ENCODE measurements at regions not wholly inside any gene's neighbourhood (a gene's known extent, or its start where the extent isn't known, plus 50 kb on each side); places are given as distances from the start of the nearest gene placed in this dataset.

- no peak for TF ChIP-seq CTCF (IDR thresholded peaks at IDR 0.05)
- no peak for TF ChIP-seq POLR2A (IDR thresholded peaks at IDR 0.05; ENCODE audit: low read depth)
- TF ChIP-seq POLR2AphosphoS5 (IDR thresholded peaks at IDR 0.05): no peak
Measured at GRCh38 chr1:29756498-29756897, 520.2 kb downstream of the PTPRU start.

Measured in esophagus muscularis mucosa (tissue), 3 donors.